Naive thymus-derived CD8-positive, alpha-beta T cell (primary cell): ENCODE measurements at regions not wholly inside any gene's neighbourhood (a gene's known extent, or its start where the extent isn't known, plus 50 kb on each side); places are given as distances from the start of the nearest gene placed in this dataset.
"Not testable (repeated sequence)": the region's sequence is repeated elsewhere in the genome, so short reads cannot be mapped to it uniquely, and the experiment has no call there.

ENCODE experiments used
- ATAC-seq, 2 donors: fragments of 150-1000 bp; cut with Tn5 transposase in 1 of 2; sonication (Bioruptor Pico), chemical (Tn5 transposase) in 1 of 2; 1 replicate in 1 of 2; 2 replicates in 1 of 2; pipeline ENCODE4 v1.10.0; 2021; ENCODE audit warnings: mild to moderate bottlenecking in 2 of 2, moderate library complexity in 2 of 2
- POLR2A ChIA-PET: fragments of 350-600 bp; sonication (Branson Sonifier 250); formaldehyde crosslinking; loops from one replicate; lab custom pipeline; 2021; ENCODE audit warnings: antibody characterized with exemption; lab: Charles Lee
- DNase-seq, 10 donors: peaks; one replicate each; pipeline versions ENCODE4 v3.0.0 to v3.0.0-alpha.2; 2020 to 2022
- H3K27ac Mint-ChIP-seq, 10 donors: one replicate each; pipeline ENCODE4 v1.8.0; 2020 to 2022; ENCODE audit warnings: mild to moderate bottlenecking in 10 of 10, mixed read lengths in 10 of 10, moderate library complexity in 4 of 10, inconsistent platforms in 1 of 10
- H3K27me3 Mint-ChIP-seq, 5 donors: one replicate each; pipeline ENCODE4 v1.8.0; 2021 to 2022; ENCODE audit warnings: mixed read lengths in 5 of 5
- H3K36me3 Mint-ChIP-seq, 3 donors: one replicate each; pipeline ENCODE4 v1.8.0; 2020 to 2022; ENCODE audit warnings: mixed read lengths in 3 of 3, mild to moderate bottlenecking in 2 of 3, inconsistent platforms in 1 of 3
- H3K4me1 Mint-ChIP-seq, 4 donors: one replicate each; pipeline ENCODE4 v1.8.0; 2021 to 2022; ENCODE audit warnings: mixed read lengths in 4 of 4
- H3K4me3 Mint-ChIP-seq, 10 donors: one replicate each; pipeline ENCODE4 v1.8.0; 2020 to 2022; ENCODE audit warnings: mild to moderate bottlenecking in 10 of 10, mixed read lengths in 10 of 10, moderate library complexity in 6 of 10, inconsistent platforms in 1 of 10
- H3K9me3 Mint-ChIP-seq, 9 donors: one replicate each; pipeline ENCODE4 v1.8.0; 2020 to 2022; ENCODE audit warnings: mixed read lengths in 9 of 9, mild to moderate bottlenecking in 3 of 9, inconsistent platforms in 1 of 9, moderate library complexity in 1 of 9

GRCh38 chr19:14277608-14278007, 71.6 kb upstream of the ADGRL1 start:
- POLR2A ChIA-PET: no interaction called here
- H3K27me3 Mint-ChIP-seq: peaks cover 0 to 6% (median 0%) of the 10 kb centered on the region in 5 donors
- DNase-seq: no peak

GRCh38 chr19:14275823-14276222, 69.9 kb upstream of the ADGRL1 start:
- not testable (repeated sequence) for H3K36me3 Mint-ChIP-seq, H3K27me3 Mint-ChIP-seq, H3K9me3 Mint-ChIP-seq, DNase-seq, ATAC-seq
- POLR2A ChIA-PET: interaction anchor here (0.6 kb wide), 1 partner anchor 20 kb away, joined by 3 read pairs; no protein-coding TSS in a partner anchor
- peak overlapping the region in 2 of 10 donors; percentile 27 to 38 for H3K27ac Mint-ChIP-seq
- H3K4me1 Mint-ChIP-seq: peaks cover 6 to 19% (median 13%) of the 10 kb centered on the region in 4 donors
- peak overlapping the region in 5 of 10 donors; percentile 7 to 62 (median 33) for H3K4me3 Mint-ChIP-seq

More at GRCh38 chr19:14277608-14278007, 71.6 kb upstream of the ADGRL1 start:
- no peak for ATAC-seq
- peaks cover 4 to 19% (median 13%) of the 10 kb centered on the region in 4 donors for H3K4me1 Mint-ChIP-seq
- H3K9me3 Mint-ChIP-seq: peaks cover 0 to 6% (median 0%) of the 10 kb centered on the region in 9 donors
- no peaks in the 10 kb centered on the region for H3K36me3 Mint-ChIP-seq
- H3K4me3 Mint-ChIP-seq: no peak overlapping the region
- no peak overlapping the region for H3K27ac Mint-ChIP-seq

GRCh38 chr19:14272623-14273022, 66.7 kb upstream of the ADGRL1 start:
- H3K36me3 Mint-ChIP-seq: no peaks in the 10 kb centered on the region
- no peak overlapping the region for H3K27ac Mint-ChIP-seq
- peaks cover 6 to 19% (median 13%) of the 10 kb centered on the region in 4 donors for H3K4me1 Mint-ChIP-seq
- H3K9me3 Mint-ChIP-seq: peaks cover 0 to 6% (median 0%) of the 10 kb centered on the region in 9 donors
- no peak overlapping the region for H3K4me3 Mint-ChIP-seq
- no peak for ATAC-seq
- POLR2A ChIA-PET: no interaction called here
- DNase-seq: no peak
- H3K27me3 Mint-ChIP-seq: peaks cover 0 to 8% (median 0%) of the 10 kb centered on the region in 5 donors

GRCh38 chr19:14271840-14272239, 65.9 kb upstream of the ADGRL1 start:
- no peak for ATAC-seq
- Mint-ChIP-seq H3K27me3 (peaks cover 0 to 12% (median 0%) of the 10 kb centered on the region in 5 donors), H3K27ac (peak overlapping the region in 2 of 10 donors; percentile 43 to 63), H3K36me3 (no peaks in the 10 kb centered on the region), H3K4me3 (no peak overlapping the region), H3K9me3 (peaks cover 0 to 6% (median 0%) of the 10 kb centered on the region in 9 donors), H3K4me1 (peaks cover 6 to 19% (median 13%) of the 10 kb centered on the region in 4 donors)
- no peak for DNase-seq
- POLR2A ChIA-PET: no interaction called here

- Mint-ChIP-seq H3K4me1 (peaks cover 6 to 13% (median 11%) of the 10 kb centered on the region in 4 donors), H3K27me3 (peaks cover 0 to 12% (median 0%) of the 10 kb centered on the region in 5 donors)
- not testable (repeated sequence) for DNase-seq, ATAC-seq, H3K27ac Mint-ChIP-seq, H3K4me3 Mint-ChIP-seq, H3K36me3 Mint-ChIP-seq, H3K9me3 Mint-ChIP-seq
- POLR2A ChIA-PET: interaction anchor here (0.7 kb wide), 1 partner anchor 255 kb away, joined by 4 read pairs; no protein-coding TSS in a partner anchor
Observed at GRCh38 chr19:14270557-14270956, 64.6 kb upstream of the ADGRL1 start.

- ATAC-seq (no peak), DNase-seq (no peak)
- H3K9me3 Mint-ChIP-seq: no peaks in the 10 kb centered on the region
- H3K4me1 Mint-ChIP-seq: peaks cover 0 to 1% (median 0%) of the 10 kb centered on the region in 4 donors
- H3K27ac Mint-ChIP-seq: peak overlapping the region in 1 of 10 donors; percentile 60
- POLR2A ChIA-PET: no interaction called here
- no peaks in the 10 kb centered on the region for H3K36me3 Mint-ChIP-seq
- H3K4me3 Mint-ChIP-seq: no peak overlapping the region
- H3K27me3 Mint-ChIP-seq: peaks cover 0 to 6% (median 0%) of the 10 kb centered on the region in 5 donors
Observed at GRCh38 chr19:14267224-14267741, 61.3 kb upstream of the ADGRL1 start.

GRCh38 chr19:14266208-14266607, 60.2 kb upstream of the ADGRL1 start:
- POLR2A ChIA-PET: interaction anchor here (0.6 kb wide), 1 partner anchor 92 kb away, joined by 3 read pairs; no protein-coding TSS in a partner anchor
- not testable (repeated sequence) for H3K9me3 Mint-ChIP-seq, H3K36me3 Mint-ChIP-seq, H3K4me3 Mint-ChIP-seq, H3K27ac Mint-ChIP-seq, DNase-seq, H3K4me1 Mint-ChIP-seq, H3K27me3 Mint-ChIP-seq, ATAC-seq

GRCh38 chr19:14265290-14266036, 59.5 kb upstream of the ADGRL1 start:
- no peak overlapping the region for H3K4me3 Mint-ChIP-seq
- POLR2A ChIA-PET: no interaction called here
- no peak for DNase-seq

GRCh38 chr19:14255902-14256649, 50.1 kb upstream of the ADGRL1 start:
- H3K9me3 Mint-ChIP-seq, DNase-seq, ATAC-seq, H3K27me3 Mint-ChIP-seq, H3K4me3 Mint-ChIP-seq, H3K4me1 Mint-ChIP-seq, H3K36me3 Mint-ChIP-seq, POLR2A ChIA-PET: not testable (repeated sequence)
- H3K27ac Mint-ChIP-seq: peak overlapping the region in 3 of 10 donors; percentile 14 to 34 (median 17)

More at GRCh38 chr19:14265290-14266036, 59.5 kb upstream of the ADGRL1 start:
- Mint-ChIP-seq H3K27me3 (peaks cover 0 to 6% (median 0%) of the 10 kb centered on the region in 5 donors), H3K4me1 (no peaks in the 10 kb centered on the region), H3K36me3 (no peaks in the 10 kb centered on the region), H3K27ac (no peak overlapping the region), H3K9me3 (no peaks in the 10 kb centered on the region)
- no peak for ATAC-seq
